ENCODE measurements at regions not wholly inside any gene's neighbourhood (a gene's known extent, or its start where the extent isn't known, plus 50 kb on each side); places are given as distances from the start of the nearest gene placed in this dataset.

DNA sequence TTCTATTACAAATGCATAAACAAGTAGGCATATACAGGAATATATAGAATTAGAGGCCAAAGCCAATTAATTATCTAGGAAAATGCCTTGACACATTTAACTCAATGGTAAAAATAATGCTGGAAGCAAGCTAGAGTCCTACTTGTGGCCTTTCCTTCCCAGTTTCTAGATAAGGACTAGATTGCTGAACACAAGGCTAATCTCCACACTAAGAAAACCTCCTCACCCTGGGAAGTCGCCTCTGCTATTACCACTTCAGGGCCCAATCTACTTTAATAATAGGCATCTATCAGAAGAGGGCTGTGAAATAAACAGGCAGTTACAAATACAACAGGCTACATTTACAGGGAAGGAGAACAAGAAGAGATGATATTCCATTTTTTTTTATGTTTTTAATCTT is 80.5 kb upstream of the PRICKLE2 start:
- Histone ChIP-seq H3K4me1 (ENCODE audit: insufficient read depth, poor library complexity, severe bottlenecking) (peaks cover under 1% of the 10 kb centered on the region), H3K4me3 (ENCODE audit: severe bottlenecking) (no peak overlapping the region), H3K9me3 (ENCODE audit: severe bottlenecking) (no peaks in the 10 kb centered on the region), H3K36me3 (ENCODE audit: low read depth) (no peaks in the 10 kb centered on the region), H3K27ac (ENCODE audit: poor library complexity, severe bottlenecking) (no peak overlapping the region), H3K27me3 (ENCODE audit: insufficient read depth, poor library complexity, severe bottlenecking) (no peaks in the 10 kb centered on the region)
- TF ChIP-seq CTCF (IDR thresholded peaks at IDR 0.05; ENCODE audit: poor library complexity, severe bottlenecking) = no peak
- ATAC-seq (ENCODE audit: low read depth) (no peak), DNase-seq (ENCODE audit: low spot score) (no peak)

DNA sequence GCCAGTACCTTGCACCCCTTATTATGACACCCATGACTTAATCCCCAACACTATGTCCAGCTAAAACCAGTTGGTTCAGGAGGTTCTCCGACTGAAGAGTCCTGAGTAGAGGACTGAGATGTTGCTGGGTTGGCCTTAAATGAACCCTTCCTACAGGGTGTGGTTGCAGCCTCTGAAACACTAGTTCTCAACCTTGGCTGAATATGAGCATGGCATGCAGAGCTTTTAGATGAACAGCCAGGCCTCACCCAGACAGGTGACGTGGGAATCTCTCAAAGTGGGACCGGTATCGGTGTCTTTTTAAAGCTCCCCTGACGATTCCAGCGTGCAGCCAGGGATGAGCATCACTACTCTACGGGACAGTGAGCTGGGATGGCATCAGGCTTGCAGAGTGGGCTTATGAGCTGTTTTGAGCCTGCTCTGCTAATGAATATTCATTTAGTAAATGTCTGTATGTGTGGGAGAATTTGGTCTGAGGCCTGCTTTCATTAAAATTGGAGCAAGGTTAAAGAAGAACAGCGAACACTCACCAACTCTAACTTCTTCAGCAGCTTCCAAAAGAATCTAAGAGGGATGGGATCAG is 79.7 kb upstream of the PRICKLE2 start:
- TF ChIP-seq CTCF (IDR thresholded peaks at IDR 0.05; ENCODE audit: poor library complexity, severe bottlenecking) = no peak
- Histone ChIP-seq H3K4me1 (ENCODE audit: insufficient read depth, poor library complexity, severe bottlenecking) (peaks cover 5% of the 10 kb centered on the region), H3K27ac (ENCODE audit: poor library complexity, severe bottlenecking) (no peak overlapping the region), H3K9me3 (ENCODE audit: severe bottlenecking) (no peaks in the 10 kb centered on the region), H3K27me3 (ENCODE audit: insufficient read depth, poor library complexity, severe bottlenecking) (no peaks in the 10 kb centered on the region), H3K4me3 (ENCODE audit: severe bottlenecking) (no peak overlapping the region), H3K36me3 (ENCODE audit: low read depth) (no peaks in the 10 kb centered on the region)
- ATAC-seq (ENCODE audit: low read depth) (no peak), DNase-seq (ENCODE audit: low spot score) (no peak)

DNA sequence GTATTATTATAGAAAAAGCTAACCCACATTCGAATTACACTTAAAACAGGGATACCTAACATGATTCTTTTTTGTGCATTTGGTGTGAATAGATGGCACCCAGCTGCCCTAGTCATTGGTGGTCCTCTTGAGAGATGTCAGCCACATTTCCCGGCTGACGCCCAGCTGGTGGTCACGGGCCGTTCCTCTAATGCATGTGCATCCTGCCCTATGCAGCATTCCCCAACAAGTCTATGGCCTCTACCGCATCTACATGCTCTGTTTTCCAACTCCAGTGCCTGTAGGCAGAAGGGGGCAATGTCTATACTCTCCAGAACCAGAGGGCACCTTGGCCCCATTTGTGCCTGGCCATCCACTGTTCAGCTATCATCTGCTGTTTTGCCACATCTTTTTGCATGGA is 78.6 kb upstream of the PRICKLE2 start:
- H3K36me3 ChIP-seq (ENCODE audit: low read depth) = no peaks in the 10 kb centered on the region
- H3K27ac ChIP-seq (ENCODE audit: poor library complexity, severe bottlenecking) = no peak overlapping the region
- no peaks in the 10 kb centered on the region for H3K9me3 ChIP-seq (ENCODE audit: severe bottlenecking)
- no peak for TF ChIP-seq CTCF (IDR thresholded peaks at IDR 0.05; ENCODE audit: poor library complexity, severe bottlenecking)
- no peaks in the 10 kb centered on the region for H3K27me3 ChIP-seq (ENCODE audit: insufficient read depth, poor library complexity, severe bottlenecking)
- H3K4me1 ChIP-seq (ENCODE audit: insufficient read depth, poor library complexity, severe bottlenecking) = peaks cover 5% of the 10 kb centered on the region
- no peak for ATAC-seq (ENCODE audit: low read depth)
- H3K4me3 ChIP-seq (ENCODE audit: severe bottlenecking) = no peak overlapping the region
- DNase-seq (ENCODE audit: low spot score) = no peak

DNA sequence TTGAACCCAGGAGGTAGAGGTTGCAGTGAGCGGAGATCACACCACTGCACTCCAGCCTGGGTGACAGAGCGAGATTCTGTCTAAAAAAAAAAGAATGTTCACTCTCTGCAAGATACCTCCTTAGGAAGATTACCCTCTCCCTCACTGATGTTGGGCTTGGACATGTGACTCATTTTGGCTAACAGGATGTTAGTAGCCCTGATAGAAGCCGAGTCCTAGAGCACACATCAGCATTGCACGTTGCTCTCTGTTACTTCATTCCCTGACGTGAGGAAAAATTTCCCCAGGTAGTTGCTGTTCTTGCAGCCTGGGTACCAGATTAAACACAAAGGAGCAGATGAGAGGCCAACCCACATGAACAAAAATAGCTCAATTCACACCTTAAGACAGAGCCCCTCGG is 78.1 kb upstream of the PRICKLE2 start:
- Histone ChIP-seq H3K4me3 (ENCODE audit: severe bottlenecking) (no peak overlapping the region), H3K9me3 (ENCODE audit: severe bottlenecking) (no peaks in the 10 kb centered on the region), H3K27ac (ENCODE audit: poor library complexity, severe bottlenecking) (no peak overlapping the region), H3K4me1 (ENCODE audit: insufficient read depth, poor library complexity, severe bottlenecking) (peaks cover 5% of the 10 kb centered on the region), H3K36me3 (ENCODE audit: low read depth) (no peaks in the 10 kb centered on the region), H3K27me3 (ENCODE audit: insufficient read depth, poor library complexity, severe bottlenecking) (no peaks in the 10 kb centered on the region)
- DNase-seq (ENCODE audit: low spot score) (no peak), ATAC-seq (ENCODE audit: low read depth) (no peak)
- no peak for TF ChIP-seq CTCF (IDR thresholded peaks at IDR 0.05; ENCODE audit: poor library complexity, severe bottlenecking)

DNA sequence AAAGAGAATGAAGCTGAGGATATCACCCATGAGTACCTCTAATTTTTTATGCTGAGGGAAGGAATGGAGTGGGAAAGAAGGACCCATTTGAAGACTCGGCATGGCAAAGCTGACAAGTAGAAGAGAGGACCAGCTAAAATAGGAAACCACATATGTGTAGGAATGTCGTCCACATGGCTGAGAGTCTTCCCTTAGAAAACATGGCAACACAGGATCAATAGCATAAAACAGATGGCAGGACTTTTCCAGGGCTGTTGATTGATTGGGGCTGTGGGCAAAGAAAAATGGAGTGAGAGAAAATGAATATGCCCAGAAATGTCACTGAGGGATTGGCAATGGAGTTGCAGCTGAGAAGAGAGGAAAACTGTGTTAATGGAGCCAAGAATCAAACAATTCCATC is 76.2 kb upstream of the PRICKLE2 start:
- Histone ChIP-seq H3K36me3 (ENCODE audit: low read depth) (no peaks in the 10 kb centered on the region), H3K4me1 (ENCODE audit: insufficient read depth, poor library complexity, severe bottlenecking) (peaks cover 5% of the 10 kb centered on the region), H3K9me3 (ENCODE audit: severe bottlenecking) (no peaks in the 10 kb centered on the region), H3K27me3 (ENCODE audit: insufficient read depth, poor library complexity, severe bottlenecking) (no peaks in the 10 kb centered on the region), H3K27ac (ENCODE audit: poor library complexity, severe bottlenecking) (no peak overlapping the region), H3K4me3 (ENCODE audit: severe bottlenecking) (no peak overlapping the region)
- ATAC-seq (ENCODE audit: low read depth) (no peak), DNase-seq (ENCODE audit: low spot score) (no peak)
- no peak for TF ChIP-seq CTCF (IDR thresholded peaks at IDR 0.05; ENCODE audit: poor library complexity, severe bottlenecking)
